H1 (cell line): ENCODE measurements at regions not wholly inside any gene's neighbourhood (a gene's known extent, or its start where the extent isn't known, plus 50 kb on each side); places are given as distances from the start of the nearest gene placed in this dataset.

Source experiments
- CTCF ChIA-PET: fragments of 300-600 bp; sonication (Branson Sonifier 250); formaldehyde crosslinking; loops from one replicate; lab custom pipeline; 2021; ENCODE audit not compliant: partially characterized antibody; lab: Charles Lee
- POLR2A ChIA-PET: fragments of 300-600 bp; sonication (Branson Sonifier 250); formaldehyde crosslinking; loops from one replicate; lab custom pipeline; 2021; ENCODE audit warnings: inconsistent platforms; ENCODE audit not compliant: partially characterized antibody; lab: Charles Lee
- DNase-seq, 2 experiments: peaks; one replicate each; pipeline versions ENCODE4 v3.0.0 to v3.0.0-alpha.2; 2010 to 2022; ENCODE audit warnings: low spot score in 2 of 2, low read depth in 1 of 2, mixed read lengths in 1 of 2
- FAIRE-seq: peaks from 2 replicates; lab custom pipeline; 2011; peaks lifted over from hg19 to GRCh38; lab: Jason Lieb, UNC
- H2AFZ ChIP-seq: 2 replicates; pipeline ENCODE4 v1.8.1; 2012; ENCODE audit warnings: low read length, inconsistent platforms
- H2AK5ac ChIP-seq: 2 replicates; pipeline ENCODE4 v1.6.1; 2013; ENCODE audit warnings: low read depth, low read length
- H2BK120ac ChIP-seq: replicated peaks from 2 replicates; pipeline ENCODE3; 2013; ENCODE audit warnings: low read depth, low read length, inconsistent platforms
- H2BK12ac ChIP-seq: 2 replicates; pipeline ENCODE4 v1.6.1; 2013; ENCODE audit warnings: low read depth, low read length
- H2BK15ac ChIP-seq: 2 replicates; pipeline ENCODE4 v1.6.1; 2013; ENCODE audit warnings: low read length
- H2BK20ac ChIP-seq: 2 replicates; pipeline ENCODE4 v1.6.1; 2013; ENCODE audit warnings: low read length
- H2BK5ac ChIP-seq: 2 replicates; pipeline ENCODE4 v1.6.1; 2013; ENCODE audit warnings: low read depth, low read length
- H3K14ac ChIP-seq: 2 replicates; pipeline ENCODE4 v1.6.1; 2013; ENCODE audit warnings: inconsistent platforms; ENCODE audit not compliant: insufficient read length
- H3K18ac ChIP-seq: 2 replicates; pipeline ENCODE4 v1.6.1; 2013; ENCODE audit warnings: low read length; ENCODE audit errors: extremely low read depth
- H3K23ac ChIP-seq: 2 replicates; pipeline ENCODE4 v1.6.1; 2013; ENCODE audit warnings: inconsistent platforms; ENCODE audit not compliant: insufficient read length
- H3K23me2 ChIP-seq: 2 replicates; pipeline ENCODE4 v1.6.1; 2013; ENCODE audit warnings: low read depth, low read length
- H3K27ac ChIP-seq: 2 replicates; pipeline ENCODE4 v1.6.1; 2011; ENCODE audit warnings: low read depth, low read length, inconsistent platforms
- H3K27me3 ChIP-seq, 4 experiments: replicated peaks in 1 of 4; 1 replicate in 1 of 4; 2 replicates in 3 of 4; pipeline versions ENCODE4 v1.6.1 to v1.8.1; 2011 to 2013; ENCODE audit warnings: low read length in 3 of 4, mild to moderate bottlenecking in 3 of 4, inconsistent platforms in 2 of 4, mixed read lengths in 2 of 4, moderate library complexity in 1 of 4; ENCODE audit not compliant: control insufficient read depth in 3 of 4, insufficient read depth in 3 of 4; ENCODE audit errors: extremely low read depth in 1 of 4
- H3K36me3 ChIP-seq, 4 experiments: 2 replicates each; pipeline versions ENCODE4 v1.6.1 to v1.8.1; 2011 to 2013; ENCODE audit warnings: mild to moderate bottlenecking in 4 of 4, low read length in 3 of 4, moderate library complexity in 2 of 4, control low read depth in 1 of 4, inconsistent platforms in 1 of 4; ENCODE audit not compliant: insufficient read depth in 4 of 4, control insufficient read depth in 2 of 4
- H3K4ac ChIP-seq: replicated peaks from 2 replicates; pipeline ENCODE3; 2013; ENCODE audit warnings: low read length, low read depth, mixed read lengths, inconsistent platforms; ENCODE audit not compliant: insufficient read length
- H3K4me1 ChIP-seq, 4 experiments: replicated peaks in 1 of 4; 1 replicate in 1 of 4; 2 replicates in 3 of 4; pipeline versions ENCODE4 v1.6.1 to v1.8.1; 2011 to 2013; ENCODE audit warnings: low read length in 3 of 4, inconsistent platforms in 2 of 4, mixed read lengths in 1 of 4; ENCODE audit not compliant: insufficient read depth in 4 of 4, control insufficient read depth in 3 of 4
- H3K4me2 ChIP-seq, 2 experiments: 2 replicates each; pipeline versions ENCODE4 v1.6.1 to v1.8.1; 2011 to 2013; ENCODE audit warnings: low read depth in 2 of 2, low read length in 2 of 2, control low read depth in 1 of 2, inconsistent platforms in 1 of 2, mild to moderate bottlenecking in 1 of 2; ENCODE audit not compliant: insufficient read depth in 1 of 2
- H3K4me3 ChIP-seq, 4 experiments: fragments of 200-600, 300-600 bp in 1 of 4; sonication (generic), shearing (Covaris generic), sonication (Bioruptor Twin) in 1 of 4; 2 replicates each; pipeline versions ENCODE4 v1.5.1 to v1.8.1; 2011 to 2016; ENCODE audit warnings: low read length in 4 of 4, low read depth in 3 of 4, control low read depth in 2 of 4, inconsistent platforms in 2 of 4, mild to moderate bottlenecking in 2 of 4, mixed read lengths in 1 of 4, moderate library complexity in 1 of 4; ENCODE audit not compliant: insufficient read depth in 2 of 4; ENCODE audit errors: extremely low read depth in 1 of 4
- H3K56ac ChIP-seq: replicated peaks from 2 replicates; pipeline ENCODE3; 2013; ENCODE audit warnings: low read depth, mild to moderate bottlenecking, mixed read lengths, low read length, inconsistent platforms; ENCODE audit not compliant: insufficient read length
- H3K79me1 ChIP-seq: 2 replicates; pipeline ENCODE4 v1.6.1; 2013; ENCODE audit warnings: low read depth, low read length, control low read depth
- H3K79me2 ChIP-seq, 2 experiments: 2 replicates each; pipeline versions ENCODE4 v1.6.1 to v1.8.1; 2012 to 2013; ENCODE audit warnings: low read length in 2 of 2, mild to moderate bottlenecking in 2 of 2, inconsistent platforms in 1 of 2; ENCODE audit not compliant: insufficient read depth in 2 of 2, control insufficient read depth in 1 of 2
- H3K9ac ChIP-seq, 4 experiments: replicated peaks in 1 of 4; 1 replicate in 1 of 4; 2 replicates in 3 of 4; pipeline versions ENCODE4 v1.6.1 to v1.8.1; 2011 to 2013; ENCODE audit warnings: low read depth in 3 of 4, low read length in 3 of 4, control low read depth in 2 of 4, mild to moderate bottlenecking in 2 of 4, moderate library complexity in 2 of 4, inconsistent platforms in 1 of 4; ENCODE audit errors: extremely low read depth in 1 of 4
- H3K9me3 ChIP-seq, 2 experiments: 2 replicates each; pipeline versions ENCODE4 v1.6.1 to v1.8.1; 2012 to 2013; ENCODE audit warnings: mild to moderate bottlenecking in 2 of 2, moderate library complexity in 2 of 2, control low read depth in 1 of 2, inconsistent platforms in 1 of 2, low read depth in 1 of 2, low read length in 1 of 2, mixed read lengths in 1 of 2; ENCODE audit not compliant: insufficient read depth in 2 of 2
- H4K20me1 ChIP-seq, 2 experiments: replicated peaks in 1 of 2; 2 replicates each; pipeline versions ENCODE3 to v1.8.1; 2011 to 2013; ENCODE audit warnings: inconsistent platforms in 2 of 2, low read length in 2 of 2, mild to moderate bottlenecking in 1 of 2; ENCODE audit not compliant: insufficient read depth in 2 of 2, control insufficient read depth in 1 of 2
- H4K5ac ChIP-seq: 2 replicates; pipeline ENCODE4 v1.6.1; 2013; ENCODE audit warnings: low read length, low read depth, mixed read lengths, inconsistent platforms; ENCODE audit not compliant: insufficient read length
- H4K8ac ChIP-seq: 2 replicates; pipeline ENCODE4 v1.8.0; 2013; ENCODE audit warnings: mild to moderate bottlenecking, moderate library complexity, low read length, inconsistent platforms; ENCODE audit not compliant: insufficient read depth; ENCODE audit errors: extremely low read depth
- H4K91ac ChIP-seq: replicated peaks from 2 replicates; pipeline ENCODE3; 2013; ENCODE audit warnings: low read length, mixed read lengths, inconsistent platforms; ENCODE audit not compliant: insufficient read length
- BACH1 ChIP-seq: IDR thresholded peaks from 2 replicates; pipeline ENCODE4 v1.6.1; 2012; ENCODE audit warnings: low read length, improper control_type of control experiment
- RBBP5 ChIP-seq: IDR thresholded peaks from 2 replicates; pipeline ENCODE4 v1.7.1; 2012; ENCODE audit warnings: low read depth, mild to moderate bottlenecking, inconsistent platforms, low read length, moderate library complexity, borderline replicate concordance
- SIN3A ChIP-seq, 2 experiments: IDR thresholded peaks in 1 of 2; conservative IDR thresholded peaks in 1 of 2; 2 replicates each; pipeline ENCODE4 v1.6.1; 2011 to 2012; ENCODE audit warnings: low read length in 2 of 2, improper control_type of control experiment in 1 of 2, low read depth in 1 of 2, mild to moderate bottlenecking in 1 of 2
- TBP ChIP-seq: IDR thresholded peaks from 2 replicates; pipeline ENCODE4 v1.6.1; 2011; ENCODE audit warnings: low read depth, low read length, improper control_type of control experiment

GRCh38 chr6:147003186-147003585 lies 201.0 kb upstream of the STXBP5 start:
- Histone ChIP-seq H3K27me3 (no peaks in the 10 kb centered on the region), H4K8ac (no peak overlapping the region), H3K23me2 (no peaks in the 10 kb centered on the region), H2AK5ac (no peak overlapping the region), H2BK15ac (no peak overlapping the region), H3K79me1 (no peaks in the 10 kb centered on the region), H3K79me2 (no peaks in the 10 kb centered on the region), H3K9ac (no peak overlapping the region), H3K56ac (no peak overlapping the region), H3K18ac (no peak overlapping the region), H3K23ac (no peak overlapping the region), H4K20me1 (no peaks in the 10 kb centered on the region), H2BK12ac (no peak overlapping the region), H3K14ac (no peak overlapping the region), H3K4me1 (peaks cover 0 to 3% (median 0%) of the 10 kb centered on the region in 4 experiments; a peak in 1 of 7 replicates), H3K4ac (no peak overlapping the region), H3K4me3 (no peak overlapping the region), H2BK120ac (no peak overlapping the region), H4K91ac (no peak overlapping the region), H3K27ac (no peak overlapping the region), H3K36me3 (no peaks in the 10 kb centered on the region), H3K9me3 (no peaks in the 10 kb centered on the region), H4K5ac (no peak overlapping the region), H2BK5ac (no peak overlapping the region), H3K4me2 (no peak overlapping the region), H2BK20ac (no peak overlapping the region), H2AFZ (no peak overlapping the region)
- DNase-seq, result no peak
- TF ChIP-seq RBBP5 (no peak), SIN3A (conservative IDR thresholded peaks at IDR 0.05 in 1 of 2, IDR thresholded peaks at IDR 0.05 in 1 of 2; ENCODE audit: low read depth in 1 of 2, low read length in 2 of 2) (no peak), BACH1 (no peak), TBP (no peak)
- FAIRE-seq, result no peak
- ChIA-PET CTCF (interaction anchor here (0.7 to 1.3 kb wide), 2 partner anchors 59 to 154 kb away, joined by 3 read pairs; no protein-coding TSS in a partner anchor), POLR2A (no interaction called here)
